Thyroid gland (tissue), 4 donors: ENCODE measurements at regions not wholly inside any gene's neighbourhood (a gene's known extent, or its start where the extent isn't known, plus 50 kb on each side); places are given as distances from the start of the nearest gene placed in this dataset.

Experiments used
- DNase-seq, 2 donors: peaks; one replicate each; pipeline ENCODE4 v3.0.0-alpha.2; 2019
- H3K27ac ChIP-seq, 3 donors: fragments of 200-600 bp; sonication (generic); 1 replicate in 2 of 3; 2 replicates in 1 of 3; pipeline ENCODE4 v1.5.1; 2016 to 2019; ENCODE audit warnings: mild to moderate bottlenecking in 1 of 3, moderate library complexity in 1 of 3
- H3K27me3 ChIP-seq: fragments of 200-600 bp; sonication (generic); one replicate; pipeline ENCODE4 v1.5.1; 2019
- H3K36me3 ChIP-seq, 2 donors: fragments of 200-600 bp; sonication (generic); one replicate each; pipeline ENCODE4 v1.5.1; 2016 to 2019
- H3K4me1 ChIP-seq, 2 donors: fragments of 200-600 bp; sonication (generic); one replicate each; pipeline ENCODE4 v1.5.1; 2017 to 2019
- H3K4me3 ChIP-seq, 3 donors: fragments of 200-600 bp; sonication (generic); replicated peaks in 1 of 3; 1 replicate in 2 of 3; 2 replicates in 1 of 3; pipeline ENCODE4 v1.5.1; 2016; ENCODE audit warnings: mild to moderate bottlenecking in 1 of 3
- H3K9me3 ChIP-seq: fragments of 200-600 bp; sonication (generic); one replicate; pipeline ENCODE4 v1.5.1; 2017
- POLR2A ChIP-seq, 2 donors: fragments of 450-650 bp; IDR thresholded peaks; one replicate each; pipeline ENCODE4 v1.6.1; 2017; ENCODE audit warnings: antibody characterized with exemption in 2 of 2, mild to moderate bottlenecking in 2 of 2, moderate library complexity in 1 of 2
- WGBS, 2 donors: methylation state at CpG; one replicate each; pipeline ENCODE4 v1.1.5; 2017; 5-methylcytosine and 5-hydroxymethylcytosine counted together
- intact Hi-C: fragments of 100-400 bp; cut with DNase I; formaldehyde crosslinking; loops from one replicate; pipeline ENCODE4 v1.15.1; 2023
- TF ChIP-seq, protein P1 (sequence below), 6 experiments: fragments of 200-600 bp in 3 of 6; fragments of 450-650 bp in 3 of 6; sonication (generic) in 3 of 6; IDR thresholded peaks; one replicate each; pipeline ENCODE4 v1.5.1; 2016 to 2019; ENCODE audit warnings: antibody characterized with exemption in 6 of 6, mild to moderate bottlenecking in 2 of 6, inconsistent platforms in 1 of 6, moderate library complexity in 1 of 6

DNA sequence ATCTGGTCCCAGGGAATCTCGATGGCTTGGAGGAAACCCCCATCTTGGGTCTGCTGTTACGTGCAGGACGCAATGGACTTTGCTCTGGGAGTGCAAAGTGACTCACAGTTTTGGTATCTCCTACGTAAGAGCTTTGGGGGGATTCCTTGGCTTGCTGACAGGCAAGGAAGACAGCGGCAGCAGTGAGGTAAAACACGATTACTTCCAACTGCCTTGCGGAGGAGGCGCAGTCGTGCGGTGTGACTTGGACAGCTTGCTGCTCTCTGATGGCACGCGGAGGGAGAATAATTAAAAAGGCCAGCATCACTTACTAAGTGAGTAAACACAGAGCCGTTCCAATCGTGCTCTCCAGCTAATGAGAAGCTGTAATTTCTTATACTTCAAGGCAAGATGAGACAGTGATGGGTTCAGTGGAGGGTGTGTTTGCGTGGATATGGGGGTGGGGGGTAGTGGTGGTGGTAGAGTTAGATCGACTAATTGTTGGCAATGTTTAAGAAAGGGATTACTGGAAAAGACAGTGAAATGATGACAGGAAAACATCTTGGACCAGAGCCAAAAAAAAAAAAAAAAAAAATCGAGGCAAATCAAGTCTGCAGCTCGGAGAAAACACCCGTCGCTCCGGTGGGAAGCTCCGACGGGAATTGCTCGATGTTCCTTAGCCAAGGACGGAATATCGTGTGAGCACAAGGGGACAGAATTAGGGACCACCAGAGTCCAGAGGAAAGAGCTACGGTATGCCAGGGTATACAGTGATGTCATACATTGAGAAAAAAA, 184.8 kb upstream of the ZFHX3 start:
- no peaks in the 10 kb centered on the region for H3K27me3 ChIP-seq
- peaks cover 0 to 8% of the 10 kb centered on the region in 2 donors for H3K4me1 ChIP-seq
- H3K9me3 ChIP-seq = no peaks in the 10 kb centered on the region
- intact Hi-C loops = no loop called here
- 59 to 65% methylated on average over 27 of the region's 27 CpGs for WGBS, 2 donors
- H3K4me3 ChIP-seq = no peak overlapping the region
- H3K27ac ChIP-seq = no peak overlapping the region
- no peaks in the 10 kb centered on the region for H3K36me3 ChIP-seq
- TF ChIP-seq POLR2A (IDR thresholded peaks at IDR 0.05) = no peak
- TF ChIP-seq, protein P1, sequence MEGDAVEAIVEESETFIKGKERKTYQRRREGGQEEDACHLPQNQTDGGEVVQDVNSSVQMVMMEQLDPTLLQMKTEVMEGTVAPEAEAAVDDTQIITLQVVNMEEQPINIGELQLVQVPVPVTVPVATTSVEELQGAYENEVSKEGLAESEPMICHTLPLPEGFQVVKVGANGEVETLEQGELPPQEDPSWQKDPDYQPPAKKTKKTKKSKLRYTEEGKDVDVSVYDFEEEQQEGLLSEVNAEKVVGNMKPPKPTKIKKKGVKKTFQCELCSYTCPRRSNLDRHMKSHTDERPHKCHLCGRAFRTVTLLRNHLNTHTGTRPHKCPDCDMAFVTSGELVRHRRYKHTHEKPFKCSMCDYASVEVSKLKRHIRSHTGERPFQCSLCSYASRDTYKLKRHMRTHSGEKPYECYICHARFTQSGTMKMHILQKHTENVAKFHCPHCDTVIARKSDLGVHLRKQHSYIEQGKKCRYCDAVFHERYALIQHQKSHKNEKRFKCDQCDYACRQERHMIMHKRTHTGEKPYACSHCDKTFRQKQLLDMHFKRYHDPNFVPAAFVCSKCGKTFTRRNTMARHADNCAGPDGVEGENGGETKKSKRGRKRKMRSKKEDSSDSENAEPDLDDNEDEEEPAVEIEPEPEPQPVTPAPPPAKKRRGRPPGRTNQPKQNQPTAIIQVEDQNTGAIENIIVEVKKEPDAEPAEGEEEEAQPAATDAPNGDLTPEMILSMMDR (IDR thresholded peaks at IDR 0.05) = no peak
- no peak for DNase-seq

DNA sequence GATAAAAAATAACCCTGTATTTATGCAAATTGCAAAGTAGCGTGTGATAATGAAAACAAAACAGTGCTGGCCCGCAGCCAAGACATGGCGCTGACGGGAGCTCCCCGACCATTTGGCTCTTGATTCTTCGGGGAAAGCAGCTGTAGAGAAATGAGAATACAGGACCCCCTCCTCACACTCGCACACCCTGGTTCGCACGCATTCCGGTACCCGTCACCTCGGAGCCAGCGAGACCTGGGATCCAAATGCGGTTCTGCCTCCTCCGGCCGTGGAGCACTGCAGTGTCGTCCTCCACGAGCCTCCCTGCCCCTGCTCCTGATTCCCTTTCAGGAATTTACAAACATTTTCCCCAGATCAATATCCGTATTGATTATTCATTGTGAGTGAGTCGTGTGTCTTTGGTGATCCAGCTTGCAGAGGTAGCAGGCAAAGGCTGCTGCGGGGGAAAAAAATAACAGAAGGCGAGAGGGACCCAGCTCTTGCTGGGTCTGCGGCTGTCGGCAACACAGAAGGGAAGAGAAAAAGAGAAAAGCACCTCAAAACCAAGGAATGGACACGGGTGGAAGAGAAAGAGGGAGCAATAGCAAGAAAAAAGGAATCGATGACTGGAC, 184.1 kb upstream of the ZFHX3 start:
- TF ChIP-seq POLR2A (IDR thresholded peaks at IDR 0.05) = no peak
- TF ChIP-seq, protein P1 (IDR thresholded peaks at IDR 0.05) = no peak
- intact Hi-C loops = no loop called here
- no peak for DNase-seq

DNA sequence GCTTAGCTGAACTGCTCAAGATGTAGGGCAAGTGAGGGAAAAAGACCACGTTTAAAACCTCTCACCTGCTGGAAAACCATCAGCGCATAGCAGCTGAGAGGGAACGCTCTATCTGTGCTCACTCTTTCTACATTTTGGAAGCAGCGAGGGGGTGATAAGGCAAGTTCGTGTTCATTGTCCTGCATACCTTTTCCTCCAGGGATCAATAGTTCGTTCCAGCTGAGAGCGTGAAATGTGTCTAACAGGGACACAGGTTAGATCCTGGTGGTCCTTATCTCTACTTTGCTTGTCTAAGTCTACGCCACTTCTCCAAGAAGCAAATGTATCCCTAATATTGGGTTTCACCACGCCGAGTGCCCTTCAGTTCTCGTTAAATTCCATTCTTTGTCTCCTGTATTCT, 183.5 kb upstream of the ZFHX3 start:
- DNase-seq = no peak
- H3K27ac ChIP-seq = no peak overlapping the region
- no peak for TF ChIP-seq POLR2A (IDR thresholded peaks at IDR 0.05)
- TF ChIP-seq, protein P1 (IDR thresholded peaks at IDR 0.05) = no peak
- no peak overlapping the region for H3K4me3 ChIP-seq
- no peaks in the 10 kb centered on the region for H3K9me3 ChIP-seq
- intact Hi-C loops = no loop called here
- H3K27me3 ChIP-seq = no peaks in the 10 kb centered on the region
- WGBS, 2 donors = 56 to 62% methylated on average over 11 of the region's 11 CpGs
- no peaks in the 10 kb centered on the region for H3K36me3 ChIP-seq
- H3K4me1 ChIP-seq = peaks cover 0 to 8% of the 10 kb centered on the region in 2 donors

More for the DNA sequence above, 184.1 kb upstream of the ZFHX3 start:
- Histone ChIP-seq H3K27ac (no peak overlapping the region), H3K4me1 (peaks cover 0 to 8% of the 10 kb centered on the region in 2 donors), H3K27me3 (no peaks in the 10 kb centered on the region), H3K9me3 (no peaks in the 10 kb centered on the region), H3K4me3 (no peak overlapping the region), H3K36me3 (no peaks in the 10 kb centered on the region)
- WGBS, 2 donors = 84 to 86% methylated on average over 26 of the region's 26 CpGs

DNA sequence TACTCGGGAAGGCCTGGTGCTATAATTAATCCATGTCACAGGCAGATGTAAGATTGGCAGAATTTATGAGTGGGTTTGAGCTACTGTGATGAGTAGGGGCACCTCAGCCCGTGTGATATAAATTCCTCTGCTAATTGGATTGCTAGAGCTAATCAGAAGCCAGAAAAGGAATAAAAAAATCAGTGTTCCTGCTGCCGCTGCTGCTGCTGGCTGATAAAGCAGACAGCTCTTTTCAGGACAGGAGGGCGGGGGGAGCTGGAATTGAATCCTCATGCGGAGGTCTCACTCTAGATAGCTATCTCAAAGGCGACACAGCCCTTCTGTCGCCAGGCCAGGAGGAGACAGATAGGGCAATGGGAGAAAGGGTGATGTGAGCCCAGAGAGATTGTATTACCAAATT, 182.7 kb upstream of the ZFHX3 start:
- Histone ChIP-seq H3K36me3 (no peaks in the 10 kb centered on the region), H3K9me3 (no peaks in the 10 kb centered on the region), H3K4me1 (peaks cover 0 to 8% of the 10 kb centered on the region in 2 donors), H3K27me3 (no peaks in the 10 kb centered on the region), H3K4me3 (no peak overlapping the region), H3K27ac (no peak overlapping the region)
- TF ChIP-seq POLR2A (IDR thresholded peaks at IDR 0.05) = no peak
- TF ChIP-seq, protein P1 (IDR thresholded peaks at IDR 0.05) = no peak
- intact Hi-C loops = no loop called here
- DNase-seq = no peak
- 93 to 94% methylated on average over 7 of the region's 7 CpGs for WGBS, 2 donors

DNA sequence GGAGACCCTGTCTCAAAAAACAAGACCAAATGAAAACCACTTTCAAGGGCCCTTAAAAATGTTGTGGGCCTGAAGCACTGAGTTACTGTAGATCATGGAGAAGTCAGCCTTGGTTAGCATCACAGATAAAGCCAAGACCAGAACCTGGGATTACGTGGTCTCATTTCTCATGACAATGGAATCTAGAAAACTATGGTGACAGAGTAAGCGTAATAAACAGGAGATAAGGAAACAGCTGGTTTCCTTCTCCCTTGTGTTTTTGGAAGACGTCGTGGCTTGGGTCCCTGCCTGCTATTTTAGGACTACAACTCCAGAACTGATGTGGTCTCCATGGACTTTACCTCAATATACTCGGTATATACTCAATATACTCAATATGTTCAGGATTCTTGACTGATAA, 180.7 kb upstream of the ZFHX3 start:
- Histone ChIP-seq H3K27me3 (no peaks in the 10 kb centered on the region), H3K27ac (no peak overlapping the region), H3K4me1 (no peaks in the 10 kb centered on the region), H3K4me3 (no peak overlapping the region), H3K36me3 (no peaks in the 10 kb centered on the region), H3K9me3 (no peaks in the 10 kb centered on the region)
- TF ChIP-seq, protein P1 (IDR thresholded peaks at IDR 0.05) = no peak
- TF ChIP-seq POLR2A (IDR thresholded peaks at IDR 0.05) = no peak
- 76 to 78% methylated on average over 5 of the region's 5 CpGs for WGBS, 2 donors
- DNase-seq = no peak
- intact Hi-C loops = no loop called here
